GM18868 (cell line): ENCODE measurements at regions not wholly inside any gene's neighbourhood (a gene's known extent, or its start where the extent isn't known, plus 50 kb on each side); places are given as distances from the start of the nearest gene placed in this dataset.

Source experiments
- ATAC-seq: cut with Tn5 transposase; IDR thresholded peaks from one replicate; pipeline ENCODE4 v1.9.1; 2021; ENCODE audit warnings: mild to moderate bottlenecking, moderate library complexity; ENCODE audit not compliant: unreplicated experiment

DNA sequence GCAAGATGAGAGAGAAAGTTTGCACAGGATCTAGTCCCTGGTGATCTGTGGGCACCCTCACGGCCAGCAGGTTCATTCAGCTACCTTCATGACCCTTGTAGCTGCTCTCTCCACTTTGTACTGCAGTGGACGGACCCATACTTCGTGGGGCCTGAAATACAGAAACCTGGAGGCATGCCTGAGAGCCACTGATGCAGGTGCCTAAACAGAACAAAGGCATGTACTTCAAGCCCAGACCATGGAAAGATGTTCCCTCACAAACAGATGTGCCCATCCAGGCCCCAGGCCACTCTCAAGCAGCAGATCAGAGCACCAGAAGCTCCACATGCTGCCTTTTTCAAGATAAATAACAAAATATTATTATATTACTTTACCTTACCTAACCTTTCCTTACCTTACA lies 1629.0 kb downstream of the ARAP2 start:
- ATAC-seq: no peak

DNA sequence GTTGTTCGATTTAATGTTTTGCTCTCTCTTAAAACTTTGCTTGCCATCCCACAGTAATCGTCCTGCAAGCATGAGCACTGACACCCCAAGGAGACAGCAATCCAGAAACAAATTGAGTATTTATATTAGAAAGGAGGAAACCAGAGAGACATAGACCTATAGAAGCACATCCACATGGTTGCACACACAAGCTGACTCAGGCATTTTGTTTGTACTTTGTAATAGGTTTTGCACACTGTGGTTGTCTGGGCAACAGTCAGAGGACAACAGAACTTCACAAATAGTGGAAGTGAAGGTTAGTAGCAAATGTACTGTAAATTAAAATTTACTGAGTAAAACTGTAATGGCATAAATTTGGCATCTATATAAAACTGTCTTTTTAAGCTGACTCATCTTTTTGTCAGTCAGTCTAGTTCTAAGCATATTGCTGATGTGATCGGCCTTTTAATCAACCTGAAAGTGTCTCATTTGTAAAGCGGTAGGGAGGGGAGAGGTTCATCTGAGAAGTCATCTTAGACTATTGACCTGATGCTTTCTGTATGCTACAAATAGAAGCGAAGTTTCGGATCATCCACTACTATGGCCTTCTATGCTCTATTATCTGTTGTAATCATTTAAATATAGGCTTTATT lies 1624.7 kb downstream of the ARAP2 start:
- no peak for ATAC-seq

DNA sequence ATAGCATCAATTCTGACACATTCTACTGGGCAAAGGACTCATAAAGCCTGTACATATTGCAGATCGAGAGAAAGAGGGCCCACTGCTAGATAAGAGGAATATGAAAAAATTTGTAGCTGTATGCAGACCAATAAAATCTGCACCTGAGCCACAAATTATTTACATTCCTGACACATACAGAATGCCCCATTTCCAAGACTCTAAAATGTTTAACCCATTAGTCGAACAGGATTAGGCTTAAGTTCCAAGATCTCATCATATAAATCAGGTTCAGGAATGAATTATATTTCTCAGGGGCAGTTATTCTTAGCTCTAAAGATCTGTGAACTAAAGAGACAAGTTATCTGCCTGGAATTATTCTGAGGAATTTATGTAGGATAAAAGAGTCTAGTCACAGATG lies 1615.8 kb downstream of the ARAP2 start:
- no peak for ATAC-seq

DNA sequence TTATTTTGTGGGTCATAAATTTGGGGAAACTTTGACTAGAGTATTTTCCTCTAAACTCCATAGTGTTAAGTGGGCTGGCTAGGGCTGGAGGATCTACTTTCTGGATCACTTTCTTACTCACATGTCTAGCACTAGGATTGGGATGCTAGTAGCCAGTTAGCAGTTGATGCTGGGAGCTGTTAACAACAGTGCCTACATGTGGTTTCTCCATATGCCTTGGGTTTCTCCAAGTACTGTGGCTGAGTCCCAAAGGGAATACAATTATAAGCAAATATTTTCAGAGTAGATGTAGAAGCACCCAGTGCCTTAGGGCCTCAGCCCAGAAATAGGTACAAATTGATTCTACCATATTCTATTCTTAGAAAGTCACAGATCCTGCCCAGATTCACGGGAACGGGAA lies 1614.9 kb downstream of the ARAP2 start:
- ATAC-seq: no peak

DNA sequence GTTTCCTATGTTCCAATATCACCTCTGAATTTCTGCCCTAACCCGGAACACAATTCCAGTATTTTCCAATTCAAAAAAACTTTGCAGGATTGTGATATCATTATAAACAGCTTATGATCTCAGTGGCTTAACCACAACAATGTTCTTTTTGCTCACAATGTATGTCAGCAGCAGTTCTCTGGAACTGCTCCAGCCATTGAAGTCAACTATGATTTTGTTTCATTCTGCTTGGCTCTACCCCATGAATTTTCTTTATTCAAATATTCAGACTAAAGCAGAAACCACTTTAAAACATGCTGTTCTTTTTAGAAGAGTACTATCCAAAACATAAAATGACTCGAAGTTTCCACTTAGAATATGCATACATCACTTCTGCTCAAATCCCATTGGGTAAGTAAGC lies 1611.1 kb downstream of the ARAP2 start:
- no peak for ATAC-seq

DNA sequence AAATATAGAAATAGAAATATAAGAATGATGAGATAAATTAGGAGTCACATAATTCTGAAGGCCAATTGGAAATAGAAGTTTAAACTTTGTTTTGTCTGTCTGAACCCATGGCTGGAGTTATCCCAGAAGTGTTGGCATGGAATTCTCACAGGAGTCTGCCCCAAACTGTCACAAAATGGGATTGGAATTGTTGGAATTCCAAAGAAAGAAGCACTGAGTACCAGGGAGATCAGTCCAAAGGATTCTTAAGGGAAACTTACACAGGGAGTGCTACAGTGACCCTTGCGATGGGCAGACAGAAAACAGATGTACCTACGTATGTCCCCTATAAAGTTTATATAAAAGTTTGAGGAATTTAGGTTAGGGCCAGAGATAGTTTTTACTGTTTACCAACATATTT lies 1607.7 kb downstream of the ARAP2 start:
- ATAC-seq: no peak

DNA sequence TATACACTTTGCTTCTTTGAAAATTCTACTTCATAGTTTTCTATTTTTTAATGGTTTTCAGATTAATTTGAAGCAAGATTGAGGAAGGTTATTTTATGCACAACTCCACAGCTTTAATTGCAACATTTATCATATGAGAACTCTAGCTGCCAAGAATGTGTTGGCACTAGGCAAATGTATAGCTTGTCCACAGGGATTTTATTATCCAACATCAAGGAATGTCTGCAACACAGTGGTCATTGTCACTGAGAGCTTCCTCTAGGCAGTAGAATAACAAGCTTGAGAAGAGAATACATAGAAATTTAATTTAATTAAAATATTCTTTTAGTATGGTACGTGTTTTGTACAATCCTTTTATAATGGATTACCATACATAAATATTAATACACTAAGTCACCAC lies 1600.8 kb downstream of the ARAP2 start:
- ATAC-seq: no peak

DNA sequence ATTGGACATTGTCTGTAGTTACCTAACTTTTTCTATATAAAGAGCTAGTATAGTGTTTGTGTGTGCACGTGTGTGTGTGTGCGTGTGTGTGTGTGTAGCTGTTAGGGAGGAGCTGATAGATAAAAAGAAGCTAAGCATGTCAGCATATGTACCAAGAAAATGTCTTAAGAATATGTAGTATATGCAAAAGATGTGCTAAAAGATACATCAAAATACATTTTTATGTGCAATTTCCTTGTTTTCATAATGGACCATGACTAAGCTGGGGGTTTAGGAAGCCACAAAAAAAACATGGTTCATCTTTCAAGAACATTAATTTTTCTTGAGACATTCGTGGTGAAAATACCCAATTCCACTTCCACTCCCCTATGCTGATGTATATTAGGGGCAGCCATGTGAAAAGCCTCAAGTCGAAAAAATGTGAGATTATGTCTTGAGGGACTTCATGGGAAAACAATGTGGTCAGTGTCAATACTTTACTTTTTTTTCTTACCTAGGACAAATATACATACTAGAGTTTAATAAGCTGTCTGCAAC lies 1599.7 kb downstream of the ARAP2 start:
- no peak for ATAC-seq

DNA sequence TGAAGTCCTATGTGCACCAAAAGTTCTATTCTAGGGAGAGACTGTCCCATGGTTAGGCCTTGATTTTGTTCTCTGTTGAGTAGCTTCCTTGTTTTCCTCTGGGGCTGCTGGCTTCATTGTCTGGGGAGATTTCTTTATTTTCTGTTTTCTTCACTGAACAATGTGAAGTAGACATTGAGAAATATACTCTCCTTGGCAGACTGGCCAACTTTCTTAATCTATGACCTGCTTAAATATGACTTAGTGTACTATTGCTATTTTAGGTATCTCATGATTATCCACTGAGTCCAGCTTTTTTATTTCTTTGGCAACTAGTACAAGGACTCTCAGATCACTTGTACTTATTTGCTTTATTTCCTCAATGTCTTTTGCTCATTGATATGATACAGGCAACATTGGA lies 1594.6 kb downstream of the ARAP2 start:
- ATAC-seq: no peak

DNA sequence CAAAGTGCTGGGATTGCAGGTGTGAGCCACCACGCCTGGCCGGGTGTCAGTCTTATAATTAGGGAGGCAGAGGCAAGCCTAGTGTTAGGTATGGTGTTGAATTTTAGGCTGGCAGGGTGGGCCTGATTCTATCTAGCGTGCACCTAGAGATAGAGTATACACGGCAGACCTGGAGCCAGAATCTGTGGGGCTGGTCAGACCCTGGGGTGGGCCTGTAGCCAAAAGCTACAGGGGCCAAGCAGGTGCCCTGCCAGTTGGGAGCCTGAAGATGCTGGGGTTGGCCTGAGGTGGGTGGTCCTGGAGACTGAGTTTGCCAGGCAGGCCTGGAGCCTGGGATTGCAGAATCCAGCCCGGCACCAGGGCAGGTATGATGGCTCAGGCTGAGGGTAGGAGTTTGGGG lies 1580.3 kb downstream of the ARAP2 start:
- no peak for ATAC-seq

DNA sequence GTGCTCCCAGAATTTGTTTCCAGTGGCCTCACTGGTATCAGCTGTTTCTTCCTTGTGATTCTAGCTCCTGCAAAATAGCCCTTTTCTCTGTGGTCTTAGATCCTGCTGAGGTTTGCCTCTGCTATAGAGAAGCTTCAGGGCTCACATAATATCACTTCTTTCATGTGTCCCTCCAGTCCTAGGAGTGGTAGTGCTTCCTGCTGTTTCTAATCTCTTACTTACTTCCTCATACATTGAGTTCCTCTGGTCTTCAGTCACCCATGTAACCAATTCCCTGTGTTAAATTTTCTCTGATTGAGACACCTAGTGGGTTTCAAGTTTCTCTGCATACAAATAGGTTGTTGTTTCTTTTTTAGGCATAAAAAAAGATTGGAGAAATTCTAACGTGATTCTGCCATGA lies 1567.9 kb downstream of the ARAP2 start:
- ATAC-seq: no peak

DNA sequence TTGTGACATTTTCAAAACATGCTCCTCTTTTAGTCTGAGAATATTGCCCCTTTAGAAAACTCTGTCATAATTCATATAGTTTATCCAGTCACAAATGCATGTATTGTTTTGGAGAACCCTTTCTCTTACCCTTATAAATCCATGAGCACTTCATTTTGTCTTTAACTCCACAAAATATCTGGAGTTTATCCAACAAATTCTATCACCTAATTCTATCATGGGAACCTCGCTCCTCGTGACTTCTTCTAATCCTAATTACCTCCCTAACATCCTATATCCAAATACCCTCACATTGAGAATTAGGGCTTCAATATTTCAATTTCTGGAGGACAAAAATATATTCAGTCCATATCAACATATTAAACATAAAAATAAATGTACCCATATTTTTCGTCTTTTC lies 1565.9 kb downstream of the ARAP2 start:
- no peak for ATAC-seq

DNA sequence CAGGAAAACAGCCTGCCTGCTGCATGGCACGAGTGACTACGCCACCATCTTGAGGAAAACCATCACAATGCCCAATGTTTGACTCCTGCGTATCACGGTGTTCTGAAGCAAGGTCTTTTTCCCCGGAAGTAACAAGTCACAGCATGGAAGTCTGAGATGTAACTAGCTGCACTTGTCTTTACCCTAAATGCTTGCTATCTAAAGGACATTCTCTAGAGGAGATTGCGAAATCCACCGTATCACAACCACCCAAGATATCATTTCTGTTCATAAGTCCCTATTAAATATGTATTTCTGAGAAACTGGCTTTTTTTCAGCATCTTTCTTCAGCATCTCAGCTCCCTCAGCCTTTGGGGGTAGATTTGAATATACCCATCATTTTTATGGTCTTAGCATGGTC lies 1565.1 kb downstream of the ARAP2 start:
- no peak for ATAC-seq

DNA sequence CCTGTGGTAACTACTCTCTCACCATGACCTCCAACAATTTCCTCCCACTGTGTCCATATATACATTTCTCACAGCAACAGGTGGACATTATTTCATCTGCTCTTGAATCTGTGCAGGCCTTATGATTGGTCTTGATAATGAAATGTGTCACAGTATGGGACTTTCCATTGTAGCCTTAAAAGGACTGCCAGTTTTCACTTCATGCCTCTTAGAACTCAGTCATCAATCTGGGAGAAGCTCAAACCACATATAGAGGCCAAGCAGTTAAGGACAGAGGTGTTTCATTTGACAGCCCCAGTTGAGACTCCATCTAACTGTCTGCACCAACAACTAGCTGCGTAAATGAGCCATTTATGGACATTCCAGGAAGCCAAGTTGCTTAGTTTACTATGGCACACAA lies 1534.8 kb downstream of the ARAP2 start:
- peak; percentile 67 for ATAC-seq

DNA sequence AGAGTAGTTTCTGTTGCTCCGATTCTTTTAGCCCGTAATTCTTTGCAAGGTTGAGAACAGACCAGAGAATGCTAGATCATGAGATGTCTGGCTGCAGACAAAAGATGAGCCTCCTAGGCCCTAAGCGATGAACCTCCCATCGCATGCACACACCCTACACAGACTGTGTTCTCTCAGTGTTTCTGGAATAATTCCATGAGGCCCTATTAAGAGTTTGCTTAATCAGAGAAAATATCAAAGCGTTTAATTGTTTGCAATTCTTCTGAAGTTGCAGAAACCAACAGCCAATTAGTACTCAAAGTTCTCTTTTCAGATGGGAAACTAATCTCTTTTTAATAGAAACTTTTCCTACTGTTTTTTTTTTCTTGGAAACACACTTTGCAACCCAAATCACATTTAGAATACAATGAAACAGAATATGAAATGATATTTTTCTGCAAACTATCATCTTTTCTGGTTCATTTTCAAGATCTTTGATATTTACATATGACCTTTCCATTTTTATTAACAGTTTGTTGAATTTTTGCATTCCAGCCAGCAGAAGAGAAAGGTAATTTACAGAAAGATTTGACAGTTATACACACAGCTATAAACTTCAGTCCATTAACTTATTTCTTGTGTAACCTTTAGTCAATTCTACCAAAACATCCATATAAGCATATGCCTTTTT lies 1525.6 kb downstream of the ARAP2 start:
- no peak for ATAC-seq

DNA sequence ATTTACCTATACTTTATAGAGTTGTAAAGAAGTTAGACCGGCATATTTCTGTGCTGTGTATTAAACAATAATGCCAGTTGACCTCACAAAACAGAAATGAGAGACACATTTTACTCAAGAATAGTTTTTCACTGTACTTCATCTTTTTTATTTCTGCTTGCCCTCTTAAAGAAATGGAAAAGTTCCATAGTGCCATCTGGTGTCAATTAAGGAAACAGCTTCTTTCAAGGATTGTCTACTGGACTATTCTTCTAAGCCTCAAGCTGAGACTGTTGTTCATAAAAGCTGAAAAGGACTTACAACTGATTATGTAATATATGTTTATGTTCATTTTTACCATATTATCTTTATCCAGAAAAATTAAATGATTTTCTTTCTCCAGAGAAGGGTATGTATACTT lies 1523.7 kb downstream of the ARAP2 start:
- peak; percentile 61 for ATAC-seq

DNA sequence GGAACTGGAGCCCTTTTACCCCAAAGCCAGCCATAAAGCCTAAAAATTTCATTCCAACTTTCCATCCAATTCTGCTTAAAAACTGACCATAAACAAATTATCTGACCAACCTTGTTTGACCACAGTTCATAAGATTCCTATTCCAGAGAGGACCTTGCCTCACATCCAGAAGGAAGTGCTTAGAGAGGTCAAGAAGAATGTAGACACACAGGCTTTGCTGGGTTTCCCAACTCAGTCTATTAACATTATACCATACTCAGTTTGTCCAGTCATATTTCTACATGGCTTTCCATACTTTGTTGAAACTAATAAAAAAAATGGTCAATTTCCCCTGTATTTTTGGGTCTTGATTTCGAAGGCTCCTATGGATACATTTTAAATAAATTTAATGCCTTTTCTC lies 1522.5 kb downstream of the ARAP2 start:
- ATAC-seq: no peak

DNA sequence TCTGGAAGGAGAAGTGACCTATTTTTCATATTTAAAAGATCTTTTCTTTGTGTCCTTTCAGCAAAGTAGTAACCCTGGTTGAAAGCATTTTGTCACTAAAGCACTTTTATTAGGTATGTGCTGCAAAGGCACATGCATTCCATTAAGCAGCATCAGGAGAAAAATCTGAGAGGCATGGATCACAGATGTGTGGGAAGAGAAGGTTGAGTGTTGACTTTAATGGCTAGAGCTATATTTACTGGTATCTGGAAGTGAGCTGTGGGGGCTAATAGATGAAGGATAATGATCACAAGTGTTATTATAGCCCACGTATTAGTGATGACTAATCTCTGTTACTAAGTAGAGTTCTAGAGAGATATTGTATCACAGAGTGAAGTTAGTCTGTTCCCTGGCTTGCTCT lies 1520.7 kb downstream of the ARAP2 start:
- ATAC-seq: no peak

DNA sequence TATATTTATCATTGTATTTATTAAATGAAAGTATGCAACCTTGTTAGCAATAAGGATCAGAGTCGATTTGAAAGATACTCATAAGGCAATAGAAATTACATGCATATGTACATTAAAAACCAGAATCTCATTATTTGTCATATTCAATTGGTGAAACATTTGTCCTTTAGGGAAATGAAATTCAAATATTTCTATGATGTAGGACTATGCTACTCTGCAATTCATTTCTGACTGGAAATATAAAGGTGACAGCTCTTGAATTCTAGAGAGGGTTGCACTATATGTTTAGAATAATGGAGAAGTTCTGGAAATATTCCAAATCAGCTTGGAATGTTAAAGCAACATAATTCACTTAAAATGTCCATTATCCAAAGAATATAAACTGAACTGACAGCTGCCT lies 1519.8 kb downstream of the ARAP2 start:
- ATAC-seq: no peak

DNA sequence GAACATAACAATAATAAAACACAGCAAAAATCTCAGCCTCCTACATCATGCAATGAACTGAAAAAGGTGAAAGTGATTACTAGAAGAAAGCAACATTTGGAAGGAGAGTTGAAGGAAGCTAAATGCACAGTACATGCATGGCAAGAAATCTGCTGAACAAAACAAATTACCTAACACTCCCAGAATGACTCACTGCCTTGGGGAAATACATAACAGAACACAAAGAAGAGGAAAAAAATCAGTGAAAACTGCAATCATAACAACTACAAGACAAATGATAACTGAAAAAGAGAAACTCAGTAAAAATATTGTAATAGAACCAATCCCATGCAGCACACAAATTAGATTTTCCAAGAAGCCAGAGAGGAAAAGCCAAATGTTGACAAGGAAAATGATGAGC lies 1513.2 kb downstream of the ARAP2 start:
- ATAC-seq: no peak

DNA sequence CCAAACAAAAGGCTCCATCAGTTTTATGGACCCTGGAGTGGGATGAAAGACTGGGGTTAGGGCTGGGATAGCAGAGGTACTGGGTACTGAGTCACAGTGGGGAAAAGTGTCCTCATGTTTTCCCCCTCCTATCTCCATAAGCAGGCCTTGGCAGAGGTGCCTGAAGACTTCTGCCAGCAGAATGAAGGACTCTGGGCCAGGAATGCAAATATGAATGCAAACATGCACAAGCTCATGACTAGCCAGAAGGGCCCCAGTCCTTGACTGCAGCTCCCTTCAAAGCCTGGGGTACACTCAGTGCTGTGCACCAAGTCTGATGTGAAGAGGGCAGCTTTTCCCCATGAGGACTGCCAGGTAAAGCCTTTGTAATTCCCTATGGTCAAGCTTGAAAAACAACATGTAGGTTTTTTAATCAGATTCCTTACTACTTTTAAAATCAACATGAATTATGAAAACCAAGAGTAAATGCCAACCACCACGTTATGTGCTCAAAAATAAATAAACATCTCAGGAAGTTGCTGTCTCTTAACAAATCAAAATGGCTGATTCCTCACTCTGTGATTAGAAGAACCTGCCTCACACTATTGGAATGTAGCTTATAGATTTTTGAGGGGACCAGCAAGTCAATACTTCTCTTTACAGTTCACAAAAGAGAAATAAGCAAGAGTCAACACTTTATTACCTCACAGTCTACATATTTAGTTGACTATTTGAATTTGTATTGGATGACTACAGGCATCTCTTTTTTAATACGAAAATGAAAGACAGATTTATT lies 1512.0 kb downstream of the ARAP2 start:
- ATAC-seq: no peak
